ENCODE measurements at regions not wholly inside any gene's neighbourhood (a gene's known extent, or its start where the extent isn't known, plus 50 kb on each side); places are given as distances from the start of the nearest gene placed in this dataset.

DNA sequence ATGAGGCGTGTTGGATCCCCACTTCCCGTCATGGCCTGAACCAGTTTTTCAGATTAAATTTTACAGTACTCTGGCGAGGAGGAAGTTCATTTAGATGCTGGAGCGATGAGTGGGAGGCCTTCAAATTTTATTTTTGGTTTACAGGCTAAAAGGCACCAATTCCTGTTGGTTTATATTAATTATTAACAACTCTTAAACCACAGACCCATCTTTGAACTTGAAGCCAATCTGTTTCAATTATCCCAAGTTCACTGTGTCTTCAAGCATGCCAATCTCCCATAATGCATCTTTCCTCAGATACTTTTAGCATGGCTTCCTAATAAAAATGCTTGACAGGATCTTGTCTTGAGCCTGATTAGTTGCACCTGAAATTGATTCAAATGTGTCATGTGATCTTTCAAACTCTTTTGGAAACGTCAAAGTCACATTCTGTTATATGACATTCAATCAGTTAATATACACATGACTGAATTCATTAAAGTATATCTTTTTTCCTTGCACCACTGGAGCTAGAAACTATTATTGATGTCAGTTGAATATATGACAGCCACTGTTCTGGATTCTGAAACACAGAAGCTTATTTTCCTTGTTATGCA lies 641.7 kb upstream of the TMEM132C start:
- Histone ChIP-seq H3K79me2 (ENCODE audit: insufficient read depth, low read length) (no peaks in the 10 kb centered on the region), H3K27me3 (ENCODE audit: insufficient read depth, low read length) (no peaks in the 10 kb centered on the region), H3K27ac (ENCODE audit: low read depth, low read length) (no peak overlapping the region), H3K4me3 (ENCODE audit: insufficient read depth, low read length) (no peak overlapping the region), H3K36me3 (ENCODE audit: insufficient read depth, low read length) (no peaks in the 10 kb centered on the region), H3K4me1 (ENCODE audit: insufficient read depth, low read length) (peaks cover 12% of the 10 kb centered on the region), H2AFZ (ENCODE audit: low read length) (no peak overlapping the region), H3K4me2 (ENCODE audit: insufficient read depth, low read length) (no peak overlapping the region), H3K9me3 (ENCODE audit: low read depth, low read length) (no peaks in the 10 kb centered on the region), H4K20me1 (ENCODE audit: insufficient read depth, low read length) (no peaks in the 10 kb centered on the region)
- DNase-seq (ENCODE audit: insufficient read length, low spot score, missing footprints), result no peak
- TF ChIP-seq, protein P1, sequence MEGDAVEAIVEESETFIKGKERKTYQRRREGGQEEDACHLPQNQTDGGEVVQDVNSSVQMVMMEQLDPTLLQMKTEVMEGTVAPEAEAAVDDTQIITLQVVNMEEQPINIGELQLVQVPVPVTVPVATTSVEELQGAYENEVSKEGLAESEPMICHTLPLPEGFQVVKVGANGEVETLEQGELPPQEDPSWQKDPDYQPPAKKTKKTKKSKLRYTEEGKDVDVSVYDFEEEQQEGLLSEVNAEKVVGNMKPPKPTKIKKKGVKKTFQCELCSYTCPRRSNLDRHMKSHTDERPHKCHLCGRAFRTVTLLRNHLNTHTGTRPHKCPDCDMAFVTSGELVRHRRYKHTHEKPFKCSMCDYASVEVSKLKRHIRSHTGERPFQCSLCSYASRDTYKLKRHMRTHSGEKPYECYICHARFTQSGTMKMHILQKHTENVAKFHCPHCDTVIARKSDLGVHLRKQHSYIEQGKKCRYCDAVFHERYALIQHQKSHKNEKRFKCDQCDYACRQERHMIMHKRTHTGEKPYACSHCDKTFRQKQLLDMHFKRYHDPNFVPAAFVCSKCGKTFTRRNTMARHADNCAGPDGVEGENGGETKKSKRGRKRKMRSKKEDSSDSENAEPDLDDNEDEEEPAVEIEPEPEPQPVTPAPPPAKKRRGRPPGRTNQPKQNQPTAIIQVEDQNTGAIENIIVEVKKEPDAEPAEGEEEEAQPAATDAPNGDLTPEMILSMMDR (IDR thresholded peaks at IDR 0.05; ENCODE audit: extremely low read depth, low read depth, low read length), result no peak

GRCh38 chr12:127628645-127629044 lies 638.3 kb upstream of the TMEM132C start:
- Histone ChIP-seq H3K36me3 (ENCODE audit: insufficient read depth, low read length) (no peaks in the 10 kb centered on the region), H3K4me3 (ENCODE audit: insufficient read depth, low read length) (no peak overlapping the region), H3K4me1 (ENCODE audit: insufficient read depth, low read length) (peaks cover 12% of the 10 kb centered on the region), H3K4me2 (ENCODE audit: insufficient read depth, low read length) (peak overlapping the region; percentile 1), H3K79me2 (ENCODE audit: insufficient read depth, low read length) (no peaks in the 10 kb centered on the region), H3K9me3 (ENCODE audit: low read depth, low read length) (no peaks in the 10 kb centered on the region), H3K27ac (ENCODE audit: low read depth, low read length) (no peak overlapping the region), H2AFZ (ENCODE audit: low read length) (no peak overlapping the region), H4K20me1 (ENCODE audit: insufficient read depth, low read length) (no peaks in the 10 kb centered on the region), H3K27me3 (ENCODE audit: insufficient read depth, low read length) (peaks cover 4% of the 10 kb centered on the region)
- TF ChIP-seq, protein P1 (IDR thresholded peaks at IDR 0.05; ENCODE audit: extremely low read depth, low read depth, low read length), result no peak
- peak; percentile 81 for DNase-seq (ENCODE audit: insufficient read length, low spot score, missing footprints)

- peak overlapping the region; percentile 39 for H2AFZ ChIP-seq (ENCODE audit: low read length)
- no peak for DNase-seq (ENCODE audit: insufficient read length, low spot score, missing footprints)
Measured at GRCh38 chr12:127629066-127629820, 637.7 kb upstream of the TMEM132C start.

GRCh38 chr12:127632461-127632860 lies 634.5 kb upstream of the TMEM132C start:
- Histone ChIP-seq H3K9me3 (ENCODE audit: low read depth, low read length) (peaks cover 1% of the 10 kb centered on the region), H2AFZ (ENCODE audit: low read length) (no peak overlapping the region), H3K4me3 (ENCODE audit: insufficient read depth, low read length) (no peak overlapping the region), H3K4me1 (ENCODE audit: insufficient read depth, low read length) (peaks cover 12% of the 10 kb centered on the region), H3K79me2 (ENCODE audit: insufficient read depth, low read length) (no peaks in the 10 kb centered on the region), H3K27me3 (ENCODE audit: insufficient read depth, low read length) (peaks cover 4% of the 10 kb centered on the region), H4K20me1 (ENCODE audit: insufficient read depth, low read length) (no peaks in the 10 kb centered on the region), H3K4me2 (ENCODE audit: insufficient read depth, low read length) (no peak overlapping the region), H3K27ac (ENCODE audit: low read depth, low read length) (no peak overlapping the region), H3K36me3 (ENCODE audit: insufficient read depth, low read length) (no peaks in the 10 kb centered on the region)
- DNase-seq (ENCODE audit: insufficient read length, low spot score, missing footprints), result no peak
- TF ChIP-seq, protein P1 (IDR thresholded peaks at IDR 0.05; ENCODE audit: extremely low read depth, low read depth, low read length), result no peak

More at GRCh38 chr12:127629066-127629820, 637.7 kb upstream of the TMEM132C start:
- H3K27ac ChIP-seq (ENCODE audit: low read depth, low read length), result peak overlapping the region; percentile 10
- peak overlapping the region; percentile 20 for H3K4me3 ChIP-seq (ENCODE audit: insufficient read depth, low read length)
- H3K27me3 ChIP-seq (ENCODE audit: insufficient read depth, low read length), result peaks cover 4% of the 10 kb centered on the region
- no peaks in the 10 kb centered on the region for H3K79me2 ChIP-seq (ENCODE audit: insufficient read depth, low read length)
- no peaks in the 10 kb centered on the region for H3K36me3 ChIP-seq (ENCODE audit: insufficient read depth, low read length)
- no peaks in the 10 kb centered on the region for H4K20me1 ChIP-seq (ENCODE audit: insufficient read depth, low read length)
- H3K4me1 ChIP-seq (ENCODE audit: insufficient read depth, low read length), result peaks cover 12% of the 10 kb centered on the region
- peak overlapping the region; percentile 54 for H3K4me2 ChIP-seq (ENCODE audit: insufficient read depth, low read length)
- TF ChIP-seq, protein P1 (IDR thresholded peaks at IDR 0.05; ENCODE audit: extremely low read depth, low read depth, low read length), result no peak
- H3K9me3 ChIP-seq (ENCODE audit: low read depth, low read length), result peaks cover under 1% of the 10 kb centered on the region
